ENCODE measurements at regions not wholly inside any gene's neighbourhood (a gene's known extent, or its start where the extent isn't known, plus 50 kb on each side); places are given as distances from the start of the nearest gene placed in this dataset.

- no peak for TF ChIP-seq POLR2A (IDR thresholded peaks at IDR 0.05; ENCODE audit: low read length)
- no peak for TF ChIP-seq GATA1 (IDR thresholded peaks at IDR 0.05; ENCODE audit: low read depth, low read length)
These were observed 293.6 kb downstream of the PLPP3 start for GRCh38 chr1:56285554-56286402.

All from erythroblast (primary cell).